GM19351 (cell line): ENCODE measurements at regions not wholly inside any gene's neighbourhood (a gene's known extent, or its start where the extent isn't known, plus 50 kb on each side); places are given as distances from the start of the nearest gene placed in this dataset.
"Not testable (repeated sequence)": the region's sequence is repeated elsewhere in the genome, so short reads cannot be mapped to it uniquely, and the experiment has no call there.

Experiments
- ATAC-seq: cut with Tn5 transposase; IDR thresholded peaks from one replicate; pipeline ENCODE4 v1.9.1; 2021; ENCODE audit warnings: mild to moderate bottlenecking, moderate library complexity; ENCODE audit not compliant: unreplicated experiment

DNA sequence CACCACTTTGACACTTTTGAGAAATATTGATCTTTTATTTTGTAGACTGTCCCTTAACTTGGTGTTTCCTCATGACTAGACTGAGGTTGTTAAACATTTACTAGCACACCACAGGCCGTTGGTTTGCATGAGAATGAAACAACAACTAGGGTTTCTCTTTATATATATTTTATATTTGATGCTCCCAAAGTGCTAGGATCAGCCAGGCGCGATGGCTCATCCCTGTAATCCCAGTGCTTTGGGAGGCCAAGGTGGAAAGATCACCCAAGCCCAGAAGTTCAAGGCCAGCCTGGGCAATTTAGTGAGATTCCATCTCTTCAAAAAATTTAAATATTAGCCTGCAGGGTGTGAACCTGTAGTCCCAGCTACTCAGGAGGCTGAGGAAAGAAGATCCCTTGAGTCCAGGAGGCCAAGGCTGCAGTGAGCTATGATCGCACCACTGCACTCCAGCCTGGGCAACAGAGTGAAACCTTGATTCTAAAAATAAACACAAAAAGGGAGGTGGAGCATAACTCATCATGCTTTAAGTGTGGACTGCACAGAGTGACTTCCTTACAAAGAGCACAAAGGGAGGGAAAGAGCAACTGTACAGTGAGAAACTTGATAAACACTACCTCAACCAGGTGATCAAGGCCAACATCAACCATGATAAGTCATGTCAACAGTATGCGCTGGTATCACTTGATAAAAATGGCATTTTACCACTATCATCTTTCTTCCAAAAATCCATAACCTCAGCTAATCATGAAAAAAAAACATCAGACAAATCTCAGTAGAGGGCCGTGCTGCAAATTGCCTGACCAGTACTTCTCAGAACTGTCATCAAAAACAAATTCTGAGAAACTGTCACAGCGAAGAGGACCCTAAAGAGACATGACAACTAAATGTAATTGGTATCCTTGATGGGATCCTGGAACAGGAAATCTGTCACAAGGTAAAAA is 72.8 kb upstream of the ATF7IP2 start:
- peak; percentile 86 for ATAC-seq

DNA sequence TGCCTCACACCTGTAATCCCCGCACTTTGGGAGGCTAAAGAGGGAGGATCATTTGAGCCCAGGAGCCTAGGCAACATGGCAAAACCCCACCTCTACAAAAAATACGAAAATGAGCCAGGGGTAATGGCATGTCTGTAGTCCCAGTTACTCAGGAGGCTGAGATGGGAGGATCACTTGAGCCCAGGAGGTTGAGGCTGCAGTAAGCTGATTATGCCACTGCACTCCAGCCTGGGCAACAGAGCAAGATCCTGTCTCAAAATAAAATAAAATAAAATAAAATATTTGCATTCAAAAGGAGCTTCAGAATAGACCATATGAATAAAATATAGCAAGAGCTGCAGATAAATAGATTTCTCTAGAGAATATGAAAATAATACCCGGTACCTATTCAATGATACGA is 71.5 kb upstream of the ATF7IP2 start:
- ATAC-seq, result no peak

DNA sequence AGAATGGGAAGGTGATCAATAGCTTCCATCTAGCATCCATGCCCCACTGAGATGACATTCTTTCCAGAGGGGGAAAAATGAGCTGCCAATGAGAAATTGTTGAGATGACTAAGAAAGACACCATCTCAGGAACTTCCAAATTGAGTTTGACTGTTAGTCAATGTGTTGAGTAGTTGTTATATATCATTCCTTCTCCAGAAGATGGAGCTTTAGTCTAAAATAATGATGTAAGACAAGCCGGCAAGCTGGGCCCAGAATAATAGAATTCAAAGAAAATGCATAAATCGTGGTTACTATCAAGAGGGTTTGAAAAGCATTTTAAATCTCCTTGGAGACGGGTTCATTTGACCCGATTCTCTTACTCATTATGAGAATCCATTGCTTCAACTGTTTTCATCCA is 71.0 kb upstream of the ATF7IP2 start:
- no peak for ATAC-seq

DNA sequence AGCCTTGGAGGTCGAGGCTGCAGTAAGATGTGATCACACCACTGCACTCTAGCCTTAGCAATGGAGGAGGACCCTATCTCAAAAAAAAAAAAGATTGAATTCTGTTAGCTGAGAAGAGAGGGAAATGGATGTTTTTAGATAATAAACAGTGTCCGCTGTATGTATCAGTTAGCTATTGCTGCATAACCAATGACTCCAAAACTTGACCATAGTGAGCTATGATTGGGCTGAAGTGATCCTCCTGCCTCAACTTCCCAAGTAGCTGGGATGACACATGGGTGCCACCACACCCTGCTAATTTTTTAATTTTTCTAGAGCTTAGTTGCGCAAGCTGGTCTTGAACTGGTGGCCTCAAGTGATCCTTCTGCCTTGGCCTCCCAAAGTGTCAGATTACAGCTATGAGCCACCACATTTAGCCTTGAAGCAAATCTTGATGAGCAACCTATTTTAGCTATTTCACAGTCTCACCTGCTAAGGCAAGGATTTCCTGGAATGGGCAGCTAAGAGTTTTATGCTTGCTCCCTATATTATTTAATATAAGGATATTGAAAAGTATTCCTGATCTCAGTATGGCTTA is 68.3 kb upstream of the ATF7IP2 start:
- ATAC-seq, result no peak

DNA sequence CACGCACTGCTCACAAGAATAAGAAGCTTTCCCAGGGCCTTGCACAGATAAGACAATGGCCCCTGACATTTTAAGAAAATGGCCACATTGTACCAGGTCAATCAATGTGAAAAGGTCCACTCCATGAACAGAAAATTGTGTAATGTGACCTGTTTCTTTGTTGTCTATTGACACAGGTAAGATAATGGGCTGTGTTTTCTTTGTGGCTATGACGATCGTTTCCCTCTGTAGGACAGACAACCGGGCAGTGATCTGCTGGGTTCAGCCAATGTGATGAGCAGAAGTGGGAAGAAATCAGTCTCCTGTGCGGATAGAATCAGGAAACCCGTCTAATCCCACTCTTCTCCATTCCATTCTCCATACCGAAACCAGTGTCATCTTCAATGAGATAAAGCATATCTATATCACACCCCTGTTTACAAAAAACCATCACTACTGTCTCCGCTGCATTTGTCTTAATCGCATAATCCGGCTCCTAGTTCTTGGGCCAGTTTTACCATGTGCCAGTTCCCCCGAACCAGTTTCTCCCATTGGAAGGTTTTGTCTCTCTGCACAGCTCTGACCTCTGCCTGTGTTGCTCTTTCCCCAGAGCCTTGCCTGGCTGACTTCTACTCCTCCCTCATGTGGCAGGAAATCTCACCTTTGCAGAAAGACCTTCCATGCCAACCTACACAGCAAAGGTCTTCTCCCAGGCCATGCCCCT is 66.9 kb upstream of the ATF7IP2 start:
- no peak for ATAC-seq

- ATAC-seq, result no peak
Measured at GRCh38 chr16:10321407-10322387, 64.2 kb upstream of the ATF7IP2 start.

- ATAC-seq, result no peak
Measured at GRCh38 chr16:10322723-10323527, 62.9 kb upstream of the ATF7IP2 start.

DNA sequence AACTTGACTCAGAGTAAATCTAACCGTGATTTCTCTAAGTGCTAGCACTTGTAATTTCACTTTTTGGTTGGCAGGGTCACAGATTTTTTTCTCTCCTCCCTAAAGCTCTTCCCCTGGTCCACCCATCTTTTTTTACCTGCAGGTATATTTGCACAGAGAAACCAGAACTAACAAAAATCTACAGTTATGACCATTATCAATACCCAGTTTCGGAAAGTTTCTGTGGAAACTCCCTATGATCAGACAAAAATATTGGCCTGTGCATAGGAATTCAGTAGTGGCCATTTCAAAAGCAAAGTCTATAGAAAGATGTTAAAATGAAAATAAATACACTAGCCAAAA is 62.4 kb upstream of the ATF7IP2 start:
- ATAC-seq, result no peak

DNA sequence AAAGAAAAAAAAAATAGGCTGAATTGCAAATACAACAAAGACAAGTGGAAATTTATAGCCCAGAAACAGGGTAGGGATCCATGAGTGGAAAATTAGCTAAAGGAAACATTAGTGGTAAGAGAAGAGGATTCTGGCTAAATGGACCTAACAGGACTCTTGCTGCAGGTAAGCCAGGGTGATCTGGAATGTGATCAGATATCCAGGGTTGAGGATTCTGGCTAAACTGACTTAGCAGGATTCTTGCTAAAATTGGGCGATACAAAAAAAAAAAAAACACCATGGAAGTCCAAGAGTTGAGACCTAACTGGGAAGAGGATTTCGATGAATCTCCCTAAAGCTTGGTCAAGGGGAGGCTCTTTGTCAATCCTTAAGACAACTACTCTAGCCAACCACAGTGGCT is 61.7 kb upstream of the ATF7IP2 start:
- no peak for ATAC-seq

DNA sequence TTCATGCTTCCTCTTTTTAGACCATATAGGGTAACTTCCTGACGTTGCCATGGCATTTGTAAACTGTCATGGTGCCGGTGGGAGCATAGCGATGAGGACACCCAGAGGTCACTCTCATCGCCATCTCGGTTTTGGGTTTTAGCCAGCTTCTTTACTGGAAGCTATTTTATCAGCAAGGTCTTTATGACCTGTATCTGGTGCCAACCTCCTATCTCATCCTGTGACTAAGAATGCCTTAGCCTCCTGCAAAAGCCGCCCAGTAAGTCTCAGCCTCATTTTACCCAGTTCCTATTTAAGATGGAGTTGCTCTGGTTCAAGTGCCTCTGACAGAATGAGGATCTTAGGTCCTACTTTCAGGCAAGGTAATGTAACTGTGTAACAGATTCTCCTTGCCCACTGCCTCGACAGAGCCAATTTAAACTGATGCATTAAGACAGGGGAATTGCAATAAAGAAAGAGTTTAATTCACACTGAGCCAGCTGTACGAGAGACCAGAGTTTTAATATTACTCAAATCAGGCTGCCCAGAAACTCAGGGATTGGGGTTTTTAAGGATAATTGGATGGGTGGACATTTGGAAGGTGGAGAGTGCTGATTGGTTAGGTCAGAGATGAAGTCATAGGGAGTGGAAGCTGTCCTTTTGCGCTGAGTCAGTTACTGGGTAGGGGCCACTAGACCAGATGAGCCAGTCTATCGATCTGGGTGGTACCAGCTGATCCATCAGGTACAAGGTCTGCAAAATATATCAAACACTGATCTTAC is 59.9 kb upstream of the ATF7IP2 start:
- ATAC-seq, result no peak

- no peak for ATAC-seq
Measured at GRCh38 chr16:10326647-10327046, 59.2 kb upstream of the ATF7IP2 start.

- ATAC-seq, result not testable (repeated sequence)
Measured at GRCh38 chr16:10328291-10328690, 57.6 kb upstream of the ATF7IP2 start.

- no peak for ATAC-seq
Measured at GRCh38 chr16:10332241-10332640, 53.6 kb upstream of the ATF7IP2 start.

GRCh38 chr16:10332775-10333174 is 53.1 kb upstream of the ATF7IP2 start:
- ATAC-seq, result no peak

GRCh38 chr16:10333321-10334032 is 52.4 kb upstream of the ATF7IP2 start:
- no peak for ATAC-seq

DNA sequence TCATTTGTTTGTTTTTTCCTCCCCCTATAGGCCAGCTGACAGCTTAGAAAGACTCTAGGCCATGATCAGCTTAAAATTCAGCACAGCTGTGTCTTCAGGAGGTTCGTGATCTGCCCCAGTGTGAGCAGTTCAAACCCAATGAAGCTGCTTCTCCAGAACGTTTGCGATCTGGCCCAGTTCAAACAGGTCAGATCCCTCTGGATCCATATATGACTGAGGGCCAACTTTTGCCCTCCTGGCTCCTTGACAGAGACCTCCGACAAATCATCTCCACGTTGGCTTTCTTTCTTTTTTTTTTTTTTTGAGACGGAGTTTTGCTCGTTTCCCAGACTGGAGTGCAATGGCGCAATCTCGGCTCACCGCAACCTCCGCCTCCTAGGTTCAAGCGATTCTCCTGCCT is 50.2 kb upstream of the ATF7IP2 start:
- no peak for ATAC-seq
